HepG2 (cell line): ENCODE measurements at regions not wholly inside any gene's neighbourhood (a gene's known extent, or its start where the extent isn't known, plus 50 kb on each side); places are given as distances from the start of the nearest gene placed in this dataset.

ENCODE experiments used
- ATAC-seq: fragments of 200-7000 bp; cut with Tn5 transposase; 3 replicates; pipeline ENCODE4 v1.9.1; 2020; ENCODE audit warnings: mild to moderate bottlenecking, moderate library complexity
- BruUV-seq: library from RNA; stranded (reverse); fragments of 400-500 nt; replicated peaks from 2 replicates; lab custom pipeline; 2021; lab: Mats Ljungman, UMichigan
- CTCF ChIA-PET: fragments of 300-600 bp; formaldehyde crosslinking; extraction: SDS; loops from one replicate; lab custom pipeline; 2021; ENCODE audit warnings: low total read pairs, inconsistent platforms, low intra/inter-chr PET ratio; lab: Yijun Ruan, JAX
- POLR2A ChIA-PET: fragments of 350-600 bp; sonication (Branson Sonifier 250); formaldehyde crosslinking; loops from one replicate; lab custom pipeline; 2020; ENCODE audit warnings: antibody characterized with exemption, inconsistent platforms; lab: Yijun Ruan, JAX
- DNase-seq: peaks from one replicate; pipeline ENCODE4 v3.0.0-alpha.2; 2015; ENCODE audit warnings: low spot score
- FAIRE-seq: peaks from 3 replicates; lab custom pipeline; 2011; peaks lifted over from hg19 to GRCh38; lab: Jason Lieb, UNC
- H2AFZ ChIP-seq: one replicate; pipeline ENCODE4 v1.6.1; 2011; ENCODE audit warnings: low read length, inconsistent platforms
- H3K27ac ChIP-seq: fragments of 300-600 bp; 3 replicates; pipeline ENCODE4 v1.8.0; 2011; ENCODE audit warnings: mixed run types, mild to moderate bottlenecking, mixed read lengths, low read length, inconsistent platforms; ENCODE audit not compliant: insufficient read depth; ENCODE audit errors: extremely low read length
- H3K27me3 ChIP-seq, 2 experiments: fragments of 200-600 bp in 1 of 2; 2 replicates in 1 of 2; 3 replicates in 1 of 2; pipeline versions ENCODE4 v1.6.0 to v1.8.0; 2011; ENCODE audit warnings: low read length in 2 of 2, mild to moderate bottlenecking in 2 of 2, moderate library complexity in 2 of 2, inconsistent platforms in 1 of 2; ENCODE audit not compliant: insufficient read depth in 2 of 2, control insufficient read depth in 1 of 2
- H3K36me3 ChIP-seq, 2 experiments: fragments of 200-600 bp in 1 of 2; replicated peaks in 1 of 2; 2 replicates in 1 of 2; 3 replicates in 1 of 2; pipeline versions ENCODE4 v1.5.1 to v1.8.0; 2011; ENCODE audit warnings: low read length in 2 of 2, inconsistent platforms in 1 of 2; ENCODE audit not compliant: insufficient read depth in 2 of 2, control insufficient read depth in 1 of 2
- H3K4me1 ChIP-seq: 2 replicates; pipeline ENCODE4 v1.5.1; 2012; ENCODE audit warnings: low read length, inconsistent platforms; ENCODE audit not compliant: insufficient read depth
- H3K4me2 ChIP-seq: 2 replicates; pipeline ENCODE4 v1.6.0; 2011; ENCODE audit warnings: low read depth, low read length, inconsistent platforms
- H3K4me3 ChIP-seq, 3 experiments: fragments of 200-600 bp in 1 of 3; sonication (generic), shearing (Covaris generic) in 1 of 3; replicated peaks in 1 of 3; 2 replicates each; pipeline ENCODE4 v1.5.1; 2011 to 2016; ENCODE audit warnings: low read length in 3 of 3, inconsistent platforms in 2 of 3, low read depth in 2 of 3, mild to moderate bottlenecking in 2 of 3, control low read depth in 1 of 3, mixed read lengths in 1 of 3; ENCODE audit not compliant: insufficient read depth in 1 of 3
- H3K79me2 ChIP-seq: one replicate; pipeline ENCODE4 v1.6.1; 2011; ENCODE audit warnings: low read length, inconsistent platforms; ENCODE audit not compliant: insufficient read depth
- H3K9ac ChIP-seq: 2 replicates; pipeline ENCODE4 v1.6.0; 2011; ENCODE audit warnings: mild to moderate bottlenecking, low read depth, low read length, inconsistent platforms; ENCODE audit not compliant: insufficient read depth
- H3K9me3 ChIP-seq: 2 replicates; pipeline ENCODE4 v1.5.1; 2012; ENCODE audit warnings: mild to moderate bottlenecking, low read length
- H4K20me1 ChIP-seq: 2 replicates; pipeline ENCODE4 v1.6.0; 2011; ENCODE audit warnings: inconsistent platforms, mild to moderate bottlenecking, low read length, moderate library complexity; ENCODE audit not compliant: insufficient read depth
- HDAC2 ChIP-seq: sonication (generic); formaldehyde crosslinking; IDR thresholded peaks from 2 replicates; pipeline ENCODE4 v1.4.0; 2020; ENCODE audit warnings: missing genetic modification reagents
- MTF1 ChIP-seq: sonication (generic); formaldehyde crosslinking; IDR thresholded peaks from 2 replicates; pipeline ENCODE4 v1.5.0; 2020; ENCODE audit warnings: missing genetic modification reagents
- MTF2 ChIP-seq: sonication (generic); formaldehyde crosslinking; IDR thresholded peaks from 2 replicates; pipeline ENCODE4 v1.5.0; 2020; ENCODE audit warnings: missing genetic modification reagents, borderline replicate concordance
- PBX2 ChIP-seq: IDR thresholded peaks from 2 replicates; pipeline ENCODE4 v1.6.1; 2016; ENCODE audit warnings: control low read depth
- SRSF9 ChIP-seq: fragments of 200-400 bp; formaldehyde crosslinking; IDR thresholded peaks from 2 replicates; pipeline ENCODE4 v1.6.1; 2018; ENCODE audit warnings: borderline replicate concordance, mild to moderate bottlenecking, low read depth, low read length; ENCODE audit not compliant: insufficient read depth, poor library complexity, severe bottlenecking
- TRIM22 ChIP-seq: fragments of 450-650 bp; IDR thresholded peaks from 2 replicates; pipeline ENCODE4 v1.6.1; 2017
- TSC22D2 ChIP-seq: sonication (generic); formaldehyde crosslinking; IDR thresholded peaks from 2 replicates; pipeline ENCODE4 v1.5.1; 2020; ENCODE audit warnings: missing genetic modification reagents, mild to moderate bottlenecking, borderline replicate concordance
- U2AF2 ChIP-seq: fragments of 200-400 bp; formaldehyde crosslinking; IDR thresholded peaks from 2 replicates; pipeline ENCODE4 v1.6.1; 2017; ENCODE audit warnings: low read depth, mild to moderate bottlenecking, low read length
- ZFP41 ChIP-seq: sonication (generic); formaldehyde crosslinking; IDR thresholded peaks from 2 replicates; pipeline ENCODE4 v1.4.0; 2020; ENCODE audit warnings: mild to moderate bottlenecking, missing genetic modification reagents, borderline replicate concordance
- ZFY ChIP-seq: sonication (generic); formaldehyde crosslinking; IDR thresholded peaks from 2 replicates; pipeline ENCODE4 v1.4.0; 2020; ENCODE audit warnings: missing genetic modification reagents
- ZMYM3 ChIP-seq: sonication (generic); formaldehyde crosslinking; IDR thresholded peaks from 2 replicates; pipeline ENCODE4 v1.5.1; 2020; ENCODE audit warnings: mild to moderate bottlenecking, missing genetic modification reagents
- ZNF362 ChIP-seq: sonication (generic); formaldehyde crosslinking; IDR thresholded peaks from 2 replicates; pipeline ENCODE4 v1.4.0; 2020; ENCODE audit warnings: missing genetic modification reagents, mild to moderate bottlenecking, borderline replicate concordance
- ZNF460 ChIP-seq: sonication (generic); formaldehyde crosslinking; IDR thresholded peaks from 2 replicates; pipeline ENCODE4 v1.5.1; 2020; ENCODE audit warnings: missing genetic modification reagents, mild to moderate bottlenecking, borderline replicate concordance
- ZNF563 ChIP-seq: sonication (generic); formaldehyde crosslinking; IDR thresholded peaks from 2 replicates; pipeline ENCODE4 v1.8.0; 2022; ENCODE audit warnings: mild to moderate bottlenecking, moderate library complexity, missing genetic modification reagents
- ZNF672 ChIP-seq: sonication (generic); formaldehyde crosslinking; IDR thresholded peaks from 2 replicates; pipeline ENCODE4 v1.8.1; 2022; ENCODE audit warnings: missing genetic modification reagents
- ZNF83 ChIP-seq: sonication (generic); formaldehyde crosslinking; IDR thresholded peaks from 2 replicates; pipeline ENCODE4 v1.4.0; 2020; ENCODE audit warnings: missing genetic modification reagents, mild to moderate bottlenecking, borderline replicate concordance
- ZNF878 ChIP-seq: sonication (generic); formaldehyde crosslinking; IDR thresholded peaks from 2 replicates; pipeline ENCODE4 v1.8.1; 2023; ENCODE audit warnings: mild to moderate bottlenecking, missing genetic modification reagents, moderate library complexity
- ZSCAN12 ChIP-seq: sonication (generic); formaldehyde crosslinking; IDR thresholded peaks from 2 replicates; pipeline ENCODE4 v1.9.0; 2021; ENCODE audit warnings: mild to moderate bottlenecking, missing genetic modification reagents
- WGBS: methylation state at CpG from one replicate; pipeline ENCODE4 v1.1.6; 2017; ENCODE audit warnings: low lambda C conversion rate; 5-methylcytosine and 5-hydroxymethylcytosine counted together
- in situ Hi-C: cut with HindIII; loops from 2 replicates; pipeline ENCODE4 v1.10.0; 2017; ENCODE audit warnings: low pct_unique_long_range_greater_than_20kb; ENCODE audit not compliant: extremely low pct_ligation_motif_present
- intact Hi-C: fragments of 100-400 bp; cut with micrococcal nuclease; formaldehyde crosslinking; loops from one replicate; pipeline ENCODE4 v1.10.0; 2022; ENCODE audit not compliant: unreplicated experiment

GRCh38 chr7:67866054-67866453 is 869.4 kb downstream of the TYW1 start:
- Histone ChIP-seq H2AFZ (no peak overlapping the region), H3K9ac (no peak overlapping the region), H3K79me2 (no peaks in the 10 kb centered on the region), H3K9me3 (peaks cover 18% of the 10 kb centered on the region; the same call in 1 of the 2 replicates), H4K20me1 (no peaks in the 10 kb centered on the region), H3K36me3 (no peaks in the 10 kb centered on the region), H3K27ac (no peak overlapping the region), H3K4me3 (no peak overlapping the region), H3K4me2 (no peak overlapping the region), H3K27me3 (no peaks in the 10 kb centered on the region), H3K4me1 (no peaks in the 10 kb centered on the region)
- FAIRE-seq (no peak), DNase-seq (no peak), ATAC-seq (no peak)
- in situ Hi-C loops = no loop called here
- TF ChIP-seq ZNF878 (CRISPR knock-in tag) (no peak), MTF1 (CRISPR knock-in tag) (no peak)
- POLR2A ChIA-PET = no interaction called here
- BruUV-seq = no TSS peak
- intact Hi-C loops = no loop called here
- CTCF ChIA-PET = no interaction called here

GRCh38 chr7:67866812-67867211 is 870.2 kb downstream of the TYW1 start:
- H3K4me1 ChIP-seq = no peaks in the 10 kb centered on the region
- 51% methylated on average over 3 of the region's 3 CpGs for WGBS
- H3K36me3 ChIP-seq = no peaks in the 10 kb centered on the region
- no peak for ATAC-seq
- H4K20me1 ChIP-seq = no peaks in the 10 kb centered on the region
- no peak overlapping the region for H3K27ac ChIP-seq
- DNase-seq = no peak
- no peak overlapping the region for H3K4me2 ChIP-seq
- no peak overlapping the region for H2AFZ ChIP-seq
- CTCF ChIA-PET = no interaction called here
- H3K9me3 ChIP-seq = peaks cover 10% of the 10 kb centered on the region; the same call in 1 of the 2 replicates
- H3K27me3 ChIP-seq = no peaks in the 10 kb centered on the region
- no peak overlapping the region for H3K4me3 ChIP-seq
- intact Hi-C loops = no loop called here
- H3K9ac ChIP-seq = no peak overlapping the region
- POLR2A ChIA-PET = no interaction called here
- no peaks in the 10 kb centered on the region for H3K79me2 ChIP-seq
- BruUV-seq = no TSS peak
- in situ Hi-C loops = no loop called here
- no peak for FAIRE-seq
- TF ChIP-seq TSC22D2 (CRISPR knock-in tag) = no peak
- TF ChIP-seq HDAC2 = no peak
- TF ChIP-seq ZSCAN12 = no peak
- no peak for TF ChIP-seq ZNF83 (CRISPR knock-in tag)
- no peak for TF ChIP-seq SRSF9
- no peak for TF ChIP-seq U2AF2
- no peak for TF ChIP-seq ZNF563 (CRISPR knock-in tag)
- TF ChIP-seq ZFP41 (CRISPR knock-in tag) = no peak
- no peak for TF ChIP-seq MTF2 (CRISPR knock-in tag)
- no peak for TF ChIP-seq ZNF672 (CRISPR knock-in tag)
- TF ChIP-seq ZFY = no peak
- no peak for TF ChIP-seq ZNF460 (CRISPR knock-in tag)
- TF ChIP-seq ZNF362 (CRISPR knock-in tag) = no peak
- no peak for TF ChIP-seq ZMYM3 (CRISPR knock-in tag)
- no peak for TF ChIP-seq PBX2 (CRISPR knock-in tag)
- TF ChIP-seq TRIM22 = no peak
